Mesenchymal stem cell (in vitro differentiated cells and primary cell): ENCODE measurements at regions not wholly inside any gene's neighbourhood (a gene's known extent, or its start where the extent isn't known, plus 50 kb on each side); places are given as distances from the start of the nearest gene placed in this dataset.

Source experiments
- DNase-seq: peaks from one replicate; pipeline ENCODE4 v3.0.0-alpha.2; 2013
- H2AFZ ChIP-seq: one replicate; pipeline ENCODE4 v1.6.1; 2013; ENCODE audit warnings: low read depth, mild to moderate bottlenecking, control low read depth, inconsistent platforms, low read length, moderate library complexity
- H2AK5ac ChIP-seq: 2 replicates; pipeline ENCODE4 v1.6.1; 2013; ENCODE audit warnings: low read length, moderate library complexity, mild to moderate bottlenecking, inconsistent platforms; ENCODE audit not compliant: severe bottlenecking
- H2BK120ac ChIP-seq: one replicate; pipeline ENCODE4 v1.6.1; 2013; ENCODE audit warnings: low read depth, mild to moderate bottlenecking, inconsistent platforms, low read length, moderate library complexity
- H2BK12ac ChIP-seq, 2 experiments: one replicate each; pipeline ENCODE4 v1.6.1; 2013; ENCODE audit warnings: inconsistent platforms in 2 of 2, low read length in 2 of 2, mild to moderate bottlenecking in 2 of 2, moderate library complexity in 2 of 2, control low read depth in 1 of 2
- H2BK15ac ChIP-seq: one replicate; pipeline ENCODE4 v1.6.1; 2013; ENCODE audit warnings: mild to moderate bottlenecking, low read depth, inconsistent platforms; ENCODE audit not compliant: poor library complexity, severe bottlenecking
- H2BK5ac ChIP-seq: 2 replicates; pipeline ENCODE4 v1.6.1; 2013; ENCODE audit warnings: low read depth, mild to moderate bottlenecking, low read length, control low read depth, inconsistent platforms; ENCODE audit not compliant: poor library complexity, severe bottlenecking
- H3K14ac ChIP-seq, 2 experiments: one replicate each; pipeline ENCODE4 v1.6.1; 2013; ENCODE audit warnings: inconsistent platforms in 2 of 2, low read length in 2 of 2, control low read depth in 1 of 2, mild to moderate bottlenecking in 1 of 2, moderate library complexity in 1 of 2
- H3K18ac ChIP-seq, 2 experiments: one replicate each; pipeline ENCODE4 v1.6.1; 2013; ENCODE audit warnings: inconsistent platforms in 2 of 2, low read length in 2 of 2, control low read depth in 1 of 2, low read depth in 1 of 2, mild to moderate bottlenecking in 1 of 2
- H3K23ac ChIP-seq, 2 experiments: one replicate each; pipeline ENCODE4 v1.6.1; 2013; ENCODE audit warnings: inconsistent platforms in 2 of 2, low read length in 2 of 2, mild to moderate bottlenecking in 2 of 2, moderate library complexity in 2 of 2, control low read depth in 1 of 2
- H3K27ac ChIP-seq: 2 replicates; pipeline ENCODE4 v1.5.1; 2013; ENCODE audit warnings: mild to moderate bottlenecking, moderate library complexity, low read length, control low read depth, inconsistent platforms; ENCODE audit not compliant: poor library complexity, severe bottlenecking
- H3K27me3 ChIP-seq, 2 experiments: 2 replicates each; pipeline versions ENCODE4 v1.6.1 to v1.7.0; 2013; ENCODE audit warnings: low read length in 2 of 2, mild to moderate bottlenecking in 2 of 2, moderate library complexity in 2 of 2, control low read depth in 1 of 2, inconsistent platforms in 1 of 2; ENCODE audit not compliant: control insufficient read depth in 1 of 2, insufficient read depth in 1 of 2
- H3K36me3 ChIP-seq, 2 experiments: 2 replicates each; pipeline versions ENCODE4 v1.6.1 to v1.7.0; 2013; ENCODE audit warnings: low read length in 2 of 2, control low read depth in 1 of 2, inconsistent platforms in 1 of 2, low read depth in 1 of 2, mild to moderate bottlenecking in 1 of 2; ENCODE audit not compliant: insufficient read depth in 2 of 2, control insufficient read depth in 1 of 2
- H3K4ac ChIP-seq, 2 experiments: one replicate each; pipeline ENCODE4 v1.6.1; 2013; ENCODE audit warnings: inconsistent platforms in 2 of 2, low read length in 2 of 2, mild to moderate bottlenecking in 2 of 2, moderate library complexity in 2 of 2, control low read depth in 1 of 2, low read depth in 1 of 2
- H3K4me1 ChIP-seq: 2 replicates; pipeline ENCODE4 v1.6.1; 2013; ENCODE audit warnings: low read depth, low read length, control low read depth; ENCODE audit not compliant: control insufficient read depth, insufficient read depth
- H3K4me2 ChIP-seq: 2 replicates; pipeline ENCODE4 v1.6.1; 2013; ENCODE audit warnings: low read length, mild to moderate bottlenecking, inconsistent platforms; ENCODE audit not compliant: poor library complexity, severe bottlenecking
- H3K4me3 ChIP-seq, 2 experiments: 2 replicates each; pipeline versions ENCODE4 v1.5.1 to v1.7.0; 2013; ENCODE audit warnings: low read length in 2 of 2, mild to moderate bottlenecking in 2 of 2, control low read depth in 1 of 2, low read depth in 1 of 2; ENCODE audit not compliant: insufficient read depth in 1 of 2
- H3K79me1 ChIP-seq: replicated peaks from 2 replicates; pipeline ENCODE4 v1.6.1; 2013; ENCODE audit warnings: mild to moderate bottlenecking, control low read depth, low read length, inconsistent platforms; ENCODE audit not compliant: poor library complexity, severe bottlenecking
- H3K9ac ChIP-seq: 2 replicates; pipeline ENCODE4 v1.7.0; 2013; ENCODE audit warnings: mild to moderate bottlenecking, low read length, moderate library complexity
- H3K9me3 ChIP-seq: 2 replicates; pipeline ENCODE4 v1.7.0; 2013; ENCODE audit warnings: mild to moderate bottlenecking, low read length; ENCODE audit not compliant: control insufficient read depth
- H4K8ac ChIP-seq: one replicate; pipeline ENCODE4 v1.6.1; 2013; ENCODE audit warnings: inconsistent platforms, mild to moderate bottlenecking, low read length, moderate library complexity
- H4K91ac ChIP-seq: one replicate; pipeline ENCODE4 v1.6.1; 2013; ENCODE audit warnings: mild to moderate bottlenecking, low read length, inconsistent platforms
- WGBS: methylation state at CpG from one replicate; pipeline ENCODE4 v1.1.7; 2013; ENCODE audit warnings: mixed read lengths; 5-methylcytosine and 5-hydroxymethylcytosine counted together

DNA sequence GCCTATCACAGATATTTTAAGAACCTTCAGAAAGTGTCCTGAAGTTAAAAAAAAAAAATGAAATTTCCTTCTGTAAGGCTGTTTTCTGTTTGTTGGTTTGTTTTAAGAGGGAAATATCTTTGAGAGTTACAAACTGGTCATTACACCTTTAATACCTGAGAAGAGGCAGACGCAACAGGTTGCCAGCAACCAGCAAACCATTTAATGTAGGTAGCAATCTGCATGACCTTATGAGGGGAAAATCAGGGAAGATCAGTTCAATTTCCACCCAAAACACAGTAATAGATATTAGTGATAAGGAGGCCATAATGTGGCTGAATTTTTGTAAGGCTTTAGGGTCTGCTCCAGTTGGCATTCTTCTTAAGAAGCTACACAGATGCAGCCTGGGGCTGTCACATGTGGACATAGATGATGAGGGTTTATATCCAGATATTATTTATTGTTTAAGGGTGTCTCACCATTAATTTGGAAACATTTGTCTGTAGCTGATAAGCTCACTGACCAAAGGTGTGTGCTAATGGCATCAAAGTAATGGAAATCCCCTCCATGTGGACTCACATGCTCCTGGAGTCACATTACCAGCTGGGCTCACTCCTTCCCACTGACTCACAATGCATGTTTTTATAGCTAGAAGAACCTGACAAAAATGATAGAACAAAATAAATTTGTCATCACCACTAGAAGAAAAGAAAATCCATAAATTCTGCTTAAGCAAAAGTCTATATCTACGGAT is 83.5 kb upstream of the DTNA start:
- no peak overlapping the region for H2AFZ ChIP-seq
- DNase-seq: no peak
- no peak overlapping the region for H2BK12ac ChIP-seq
- H3K4me2 ChIP-seq: no peak overlapping the region
- H3K27me3 ChIP-seq: no peaks in the 10 kb centered on the region
- no peak overlapping the region for H2BK15ac ChIP-seq
- no peak overlapping the region for H3K18ac ChIP-seq
- H3K27ac ChIP-seq: no peak overlapping the region
- H2AK5ac ChIP-seq: no peak overlapping the region
- no peak overlapping the region for H4K8ac ChIP-seq
- no peaks in the 10 kb centered on the region for H3K79me1 ChIP-seq
- 100% methylated on average over 1 of the region's 2 CpGs for WGBS
- no peak overlapping the region for H2BK120ac ChIP-seq
- no peaks in the 10 kb centered on the region for H3K9me3 ChIP-seq
- H3K4ac ChIP-seq: no peak overlapping the region
- no peaks in the 10 kb centered on the region for H3K4me1 ChIP-seq
- H3K4me3 ChIP-seq: no peak overlapping the region
- H4K91ac ChIP-seq: no peak overlapping the region
- H3K9ac ChIP-seq: no peak overlapping the region
- H3K36me3 ChIP-seq: no peaks in the 10 kb centered on the region
- no peak overlapping the region for H3K23ac ChIP-seq
- H3K14ac ChIP-seq: no peak overlapping the region
- H2BK5ac ChIP-seq: no peak overlapping the region

DNA sequence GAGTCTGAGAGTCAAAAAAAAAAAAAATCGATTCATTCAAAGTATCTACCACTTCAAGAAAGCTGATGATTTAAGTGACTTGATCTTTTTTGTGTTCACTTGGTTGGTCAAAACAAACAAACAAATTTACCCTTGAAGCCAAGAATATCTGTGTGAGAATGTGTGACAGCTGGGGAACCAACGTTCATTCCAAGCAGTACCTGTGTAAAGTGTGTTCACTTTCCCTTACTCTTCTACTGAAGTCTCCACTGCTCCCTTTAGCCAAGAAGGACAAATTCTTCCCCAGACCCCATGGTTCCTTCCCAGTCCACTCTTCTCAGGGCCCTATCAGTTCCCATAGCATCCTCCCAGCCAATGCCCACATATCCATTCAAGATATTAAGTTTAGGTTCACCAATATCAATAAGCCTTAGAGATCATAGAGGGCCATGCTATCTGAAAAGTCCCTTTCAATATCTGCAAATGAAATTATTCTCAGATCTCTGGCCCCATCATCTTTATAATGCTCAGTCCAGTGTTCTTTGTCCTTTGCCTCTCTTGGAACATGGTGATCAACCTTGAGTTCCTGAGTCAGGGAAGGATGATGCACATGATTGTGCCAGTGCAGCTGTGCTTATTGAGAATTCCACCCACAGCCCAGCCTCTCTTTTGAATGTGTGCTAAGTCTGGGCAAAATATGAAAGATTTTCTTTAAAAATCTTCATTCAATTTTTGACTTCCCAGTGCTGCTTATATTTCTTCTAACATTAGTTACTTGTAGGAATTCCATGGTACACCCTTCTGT is 82.8 kb upstream of the DTNA start:
- Histone ChIP-seq H3K9me3 (no peaks in the 10 kb centered on the region), H3K27ac (no peak overlapping the region), H3K4ac (no peak overlapping the region), H3K36me3 (no peaks in the 10 kb centered on the region), H4K91ac (no peak overlapping the region), H2AK5ac (no peak overlapping the region), H3K4me2 (no peak overlapping the region), H3K9ac (no peak overlapping the region), H3K18ac (no peak overlapping the region), H3K23ac (no peak overlapping the region), H3K27me3 (no peaks in the 10 kb centered on the region), H4K8ac (no peak overlapping the region), H2BK12ac (no peak overlapping the region), H3K4me1 (no peaks in the 10 kb centered on the region), H2BK120ac (no peak overlapping the region), H2AFZ (no peak overlapping the region), H2BK15ac (no peak overlapping the region), H3K4me3 (no peak overlapping the region), H3K14ac (no peak overlapping the region), H2BK5ac (no peak overlapping the region), H3K79me1 (no peaks in the 10 kb centered on the region)
- no peak for DNase-seq
- 78% methylated on average over 1 of the region's 2 CpGs for WGBS

GRCh38 chr18:34631093-34631966 is 78.8 kb upstream of the DTNA start:
- no peaks in the 10 kb centered on the region for H3K27me3 ChIP-seq
- no peak overlapping the region for H2AK5ac ChIP-seq
- no peak overlapping the region for H2BK5ac ChIP-seq
- H3K14ac ChIP-seq: no peak overlapping the region
- H3K9ac ChIP-seq: no peak overlapping the region
- no peak overlapping the region for H2BK15ac ChIP-seq
- 100% methylated on average over 2 of the region's 4 CpGs for WGBS
- no peaks in the 10 kb centered on the region for H3K79me1 ChIP-seq
- no peak overlapping the region for H3K4me2 ChIP-seq
- no peak overlapping the region for H2BK12ac ChIP-seq
- H4K91ac ChIP-seq: no peak overlapping the region
- no peak overlapping the region for H3K4ac ChIP-seq
- no peaks in the 10 kb centered on the region for H3K9me3 ChIP-seq
- H3K27ac ChIP-seq: no peak overlapping the region
- no peak overlapping the region for H4K8ac ChIP-seq
- H2AFZ ChIP-seq: no peak overlapping the region
- H3K23ac ChIP-seq: no peak overlapping the region
- H3K4me1 ChIP-seq: no peaks in the 10 kb centered on the region
- no peak for DNase-seq
- H2BK120ac ChIP-seq: no peak overlapping the region
- H3K4me3 ChIP-seq: no peak overlapping the region
- H3K18ac ChIP-seq: no peak overlapping the region
- no peaks in the 10 kb centered on the region for H3K36me3 ChIP-seq

DNA sequence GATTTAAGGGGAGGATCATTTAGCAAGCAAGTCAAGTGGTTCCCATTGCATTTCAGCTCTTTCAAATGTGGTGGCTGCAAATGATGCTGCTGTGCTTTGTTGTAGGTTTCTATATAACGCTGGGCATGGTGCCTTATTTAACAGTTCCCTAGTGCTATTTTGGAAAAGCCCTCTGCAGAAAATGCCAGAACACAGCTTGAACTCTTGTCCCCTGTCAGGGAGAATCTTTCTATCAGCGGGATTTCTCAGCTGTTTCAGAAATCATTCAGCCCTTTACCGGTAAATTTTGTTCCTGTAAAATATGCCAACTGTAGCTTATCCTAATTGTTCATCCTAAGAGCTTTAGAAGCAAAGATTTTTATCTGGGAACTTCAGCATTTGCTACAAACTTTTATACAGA is 77.8 kb upstream of the DTNA start:
- H3K9ac ChIP-seq: no peak overlapping the region
- H4K91ac ChIP-seq: no peak overlapping the region
- H2AFZ ChIP-seq: no peak overlapping the region
- no peaks in the 10 kb centered on the region for H3K36me3 ChIP-seq
- H3K4me3 ChIP-seq: no peak overlapping the region
- WGBS: 72% methylated on average over 2 of the region's 3 CpGs
- H3K4me1 ChIP-seq: no peaks in the 10 kb centered on the region
- H3K9me3 ChIP-seq: no peaks in the 10 kb centered on the region
- H3K18ac ChIP-seq: peak overlapping the region in 1 of 2 experiments; percentile 33
- H3K14ac ChIP-seq: no peak overlapping the region
- no peak overlapping the region for H2BK120ac ChIP-seq
- DNase-seq: no peak
- no peak overlapping the region for H2BK15ac ChIP-seq
- no peak overlapping the region for H3K23ac ChIP-seq
- no peak overlapping the region for H2BK5ac ChIP-seq
- no peaks in the 10 kb centered on the region for H3K27me3 ChIP-seq
- H3K4ac ChIP-seq: no peak overlapping the region
- no peak overlapping the region for H2AK5ac ChIP-seq
- no peak overlapping the region for H2BK12ac ChIP-seq
- H4K8ac ChIP-seq: no peak overlapping the region
- no peaks in the 10 kb centered on the region for H3K79me1 ChIP-seq
- no peak overlapping the region for H3K27ac ChIP-seq
- H3K4me2 ChIP-seq: no peak overlapping the region
